IMR-90 (cell line): ENCODE measurements at regions not wholly inside any gene's neighbourhood (a gene's known extent, or its start where the extent isn't known, plus 50 kb on each side); places are given as distances from the start of the nearest gene placed in this dataset.
"Not testable (repeated sequence)": the region's sequence is repeated elsewhere in the genome, so short reads cannot be mapped to it uniquely, and the experiment has no call there.

Source experiments
- ATAC-seq: fragments of 200-7000 bp; cut with Tn5 transposase; 2 replicates; pipeline ENCODE4 v1.9.1; 2020; ENCODE audit warnings: low read depth, mild to moderate bottlenecking, moderate library complexity
- BruUV-seq: library from RNA; stranded (reverse); fragments of 400-500 nt; replicated peaks from 2 replicates; lab custom pipeline; 2021; lab: Mats Ljungman, UMichigan
- CTCF ChIA-PET: fragments of 300-600 bp; formaldehyde crosslinking; extraction: SDS; loops from one replicate; lab custom pipeline; 2021; ENCODE audit warnings: antibody characterized with exemption; lab: Yijun Ruan, JAX
- POLR2A ChIA-PET: fragments of 300-600 bp; sonication (Branson Sonifier 250); formaldehyde crosslinking; loops from one replicate; lab custom pipeline; 2022; ENCODE audit warnings: antibody characterized with exemption; ENCODE audit not compliant: unreplicated experiment; lab: Charles Lee
- DNase-seq: peaks from one replicate; pipeline ENCODE4 v3.0.0; 2013
- H2AFZ ChIP-seq: replicated peaks from 2 replicates; pipeline ENCODE3; 2013; ENCODE audit warnings: low read length, mild to moderate bottlenecking; ENCODE audit not compliant: poor library complexity
- H2AK5ac ChIP-seq: 2 replicates; pipeline ENCODE4 v1.6.1; 2013; ENCODE audit warnings: low read depth, low read length, inconsistent platforms
- H2AK9ac ChIP-seq: replicated peaks from 2 replicates; pipeline ENCODE3; 2013; ENCODE audit warnings: mild to moderate bottlenecking, low read depth, low read length, moderate library complexity; ENCODE audit not compliant: poor library complexity
- H2BK120ac ChIP-seq: 2 replicates; pipeline ENCODE4 v1.6.1; 2013; ENCODE audit warnings: low read depth, low read length, inconsistent platforms
- H2BK15ac ChIP-seq: 3 replicates; pipeline ENCODE4 v1.6.1; 2013; ENCODE audit warnings: low read depth, low read length, inconsistent platforms
- H2BK20ac ChIP-seq: 2 replicates; pipeline ENCODE4 v1.6.1; 2013; ENCODE audit warnings: low read depth, mild to moderate bottlenecking, inconsistent platforms, low read length, moderate library complexity
- H2BK5ac ChIP-seq: 2 replicates; pipeline ENCODE4 v1.6.1; 2013; ENCODE audit warnings: mild to moderate bottlenecking, low read depth, low read length, inconsistent platforms; ENCODE audit not compliant: poor library complexity, severe bottlenecking
- H3K14ac ChIP-seq: replicated peaks from 2 replicates; pipeline ENCODE4 v1.6.1; 2013; ENCODE audit warnings: low read depth, low read length, inconsistent platforms
- H3K18ac ChIP-seq: 2 replicates; pipeline ENCODE4 v1.6.1; 2013; ENCODE audit warnings: low read depth, low read length, control low read depth
- H3K23ac ChIP-seq: 2 replicates; pipeline ENCODE4 v1.6.1; 2013; ENCODE audit warnings: low read depth, low read length, inconsistent platforms
- H3K27ac ChIP-seq: 2 replicates; pipeline ENCODE4 v1.5.1; 2013; ENCODE audit warnings: mild to moderate bottlenecking, control low read depth, low read length; ENCODE audit not compliant: insufficient read depth
- H3K27me3 ChIP-seq: 2 replicates; pipeline ENCODE4 v1.6.1; 2013; ENCODE audit warnings: low read length; ENCODE audit not compliant: control insufficient read depth, insufficient read depth
- H3K36me3 ChIP-seq: 2 replicates; pipeline ENCODE4 v1.6.1; 2013; ENCODE audit warnings: low read length, mixed read lengths; ENCODE audit not compliant: control insufficient read depth, insufficient read depth
- H3K4ac ChIP-seq: 2 replicates; pipeline ENCODE4 v1.6.1; 2013; ENCODE audit warnings: low read depth, low read length, inconsistent platforms
- H3K4me1 ChIP-seq: 2 replicates; pipeline ENCODE4 v1.6.1; 2013; ENCODE audit warnings: low read length, mixed read lengths; ENCODE audit not compliant: control insufficient read depth, insufficient read depth
- H3K4me2 ChIP-seq: 2 replicates; pipeline ENCODE4 v1.6.1; 2013; ENCODE audit warnings: low read depth, mild to moderate bottlenecking, control low read depth, low read length, moderate library complexity
- H3K4me3 ChIP-seq: 2 replicates; pipeline ENCODE4 v1.5.1; 2013; ENCODE audit warnings: low read depth, mild to moderate bottlenecking, control low read depth, low read length, moderate library complexity; ENCODE audit not compliant: insufficient read depth
- H3K56ac ChIP-seq: 2 replicates; pipeline ENCODE4 v1.6.1; 2013; ENCODE audit warnings: low read length, inconsistent platforms; ENCODE audit not compliant: insufficient read depth; ENCODE audit errors: extremely low read depth
- H3K79me1 ChIP-seq, 2 experiments: 2 replicates each; pipeline ENCODE4 v1.6.1; 2013; ENCODE audit warnings: low read length in 2 of 2, inconsistent platforms in 1 of 2, low read depth in 1 of 2
- H3K9ac ChIP-seq: 2 replicates; pipeline ENCODE4 v1.6.1; 2013; ENCODE audit warnings: low read depth, low read length, control low read depth
- H3K9me1 ChIP-seq: 2 replicates; pipeline ENCODE4 v1.6.1; 2013; ENCODE audit warnings: low read length, inconsistent platforms; ENCODE audit not compliant: insufficient read depth
- H3K9me3 ChIP-seq: 2 replicates; pipeline ENCODE4 v1.6.1; 2013; ENCODE audit warnings: low read length; ENCODE audit not compliant: control insufficient read depth, insufficient read depth
- H4K20me1 ChIP-seq: 2 replicates; pipeline ENCODE4 v1.6.1; 2013; ENCODE audit warnings: low read length, inconsistent platforms; ENCODE audit not compliant: insufficient read depth
- H4K5ac ChIP-seq: 2 replicates; pipeline ENCODE4 v1.6.1; 2013; ENCODE audit warnings: mild to moderate bottlenecking, low read depth, low read length, control low read depth
- H4K8ac ChIP-seq, 2 experiments: 2 replicates each; pipeline ENCODE4 v1.6.1; 2013; ENCODE audit warnings: low read depth in 2 of 2, low read length in 2 of 2, control low read depth in 1 of 2, inconsistent platforms in 1 of 2
- H4K91ac ChIP-seq: 2 replicates; pipeline ENCODE4 v1.6.1; 2013; ENCODE audit warnings: low read depth, low read length, inconsistent platforms; ENCODE audit not compliant: insufficient read depth
- MAFK ChIP-seq: IDR thresholded peaks from 2 replicates; pipeline ENCODE4 v1.6.1; 2012; ENCODE audit warnings: low read depth, low read length, improper control_type of control experiment
- WGBS, 2 experiments: methylation state at CpG; one replicate each; pipeline versions ENCODE4 v1.1.5 to v1.1.7; 2013; ENCODE audit warnings: missing lambda C conversion rate in 2 of 2; ENCODE audit not compliant: insufficient read length in 1 of 2; ENCODE audit errors: extremely low coverage in 2 of 2; 5-methylcytosine and 5-hydroxymethylcytosine counted together
- dilution Hi-C: fragments of 300-500 bp; cut with HindIII; formaldehyde crosslinking; loops from one replicate; pipeline ENCODE4 v1.14.3; 2018; ENCODE audit warnings: low sequenced_read_pairs; ENCODE audit not compliant: unreplicated experiment
- in situ Hi-C: fragments of 300-500 bp; cut with MboI; formaldehyde crosslinking; loops from 3 replicates; pipeline ENCODE4 v1.14.3; 2019; ENCODE audit warnings: low sequenced_read_pairs, inconsistent platforms, mixed read lengths
- intact Hi-C: fragments of 100-400 bp; cut with micrococcal nuclease; formaldehyde crosslinking; loops from 2 replicates; pipeline ENCODE4 v1.10.0; 2022

GRCh38 chr7:33797512-33797911 lies 107.8 kb upstream of the BMPER start:
- WGBS, 2 experiments, result 100% methylated on average over 2 of the region's 6 CpGs; no CpG with 5 or more reads in 1 of the 2 experiments
- dilution Hi-C loops, H4K20me1 ChIP-seq, H3K27ac ChIP-seq, H2BK120ac ChIP-seq, H2BK15ac ChIP-seq, BruUV-seq, H2BK5ac ChIP-seq, H3K4ac ChIP-seq, H2AK5ac ChIP-seq, H2AK9ac ChIP-seq, DNase-seq, H3K4me1 ChIP-seq, POLR2A ChIA-PET, H3K14ac ChIP-seq, H3K4me2 ChIP-seq, ATAC-seq, H3K36me3 ChIP-seq, H3K56ac ChIP-seq, H3K9me1 ChIP-seq, H2AFZ ChIP-seq, in situ Hi-C loops, H3K79me1 ChIP-seq, H3K4me3 ChIP-seq, H3K9ac ChIP-seq, H3K9me3 ChIP-seq, H3K27me3 ChIP-seq, CTCF ChIA-PET, H3K18ac ChIP-seq, intact Hi-C loops, H3K23ac ChIP-seq, H4K5ac ChIP-seq, H2BK20ac ChIP-seq, H4K91ac ChIP-seq, H4K8ac ChIP-seq: not testable (repeated sequence)
- peak; percentile 49 for TF ChIP-seq MAFK
